Neural progenitor cell (in vitro differentiated cells): ENCODE measurements at regions not wholly inside any gene's neighbourhood (a gene's known extent, or its start where the extent isn't known, plus 50 kb on each side); places are given as distances from the start of the nearest gene placed in this dataset.
"Not testable (repeated sequence)": the region's sequence is repeated elsewhere in the genome, so short reads cannot be mapped to it uniquely, and the experiment has no call there.

Source experiments
- DNase-seq: peaks from one replicate; pipeline ENCODE4 v3.0.0-alpha.2; 2016; ENCODE audit warnings: low spot score
- H2AFZ ChIP-seq: fragments of 200-600 bp; sonication (generic); replicated peaks from 2 replicates; pipeline ENCODE4 v1.6.1; 2016; ENCODE audit warnings: antibody characterized with exemption
- H3F3A ChIP-seq: fragments of 200-600 bp; sonication (generic); 2 replicates; pipeline ENCODE4 v1.6.1; 2016; ENCODE audit warnings: antibody characterized with exemption, low read depth
- H3K27ac ChIP-seq: fragments of 200-600 bp; sonication (generic); 2 replicates; pipeline ENCODE4 v1.5.1; 2016; ENCODE audit warnings: mild to moderate bottlenecking
- H3K27me3 ChIP-seq: fragments of 200-600 bp; sonication (generic); 2 replicates; pipeline ENCODE4 v1.6.1; 2016; ENCODE audit warnings: mild to moderate bottlenecking, moderate library complexity
- H3K36me3 ChIP-seq: fragments of 200-600 bp; sonication (generic); 2 replicates; pipeline ENCODE4 v1.5.1; 2016
- H3K4me1 ChIP-seq: fragments of 200-600 bp; sonication (generic); 2 replicates; pipeline ENCODE4 v1.6.1; 2016; ENCODE audit warnings: mixed run types
- H3K4me2 ChIP-seq: fragments of 200-600 bp; sonication (generic); 2 replicates; pipeline ENCODE4 v1.6.1; 2016
- H3K4me3 ChIP-seq: fragments of 200-600 bp; sonication (generic); 2 replicates; pipeline ENCODE4 v1.5.1; 2016
- H3K79me2 ChIP-seq: fragments of 200-600 bp; sonication (generic); 2 replicates; pipeline ENCODE4 v1.6.1; 2016; ENCODE audit warnings: low read depth
- H3K9ac ChIP-seq: fragments of 200-600 bp; sonication (generic); 2 replicates; pipeline ENCODE4 v1.6.1; 2016
- H3K9me3 ChIP-seq: fragments of 200-600 bp; sonication (generic); 2 replicates; pipeline ENCODE4 v1.5.1; 2016; ENCODE audit warnings: low read depth
- H4K20me1 ChIP-seq: fragments of 200-600 bp; sonication (generic); 2 replicates; pipeline ENCODE4 v1.6.1; 2016; ENCODE audit warnings: low read depth
- H3K27ac Mint-ChIP-seq: 3 replicates; pipeline ENCODE4 v1.8.0; 2021; ENCODE audit warnings: mixed read lengths
- H3K27me3 Mint-ChIP-seq: 2 replicates; pipeline ENCODE4 v1.8.0; 2022; ENCODE audit warnings: low read depth, mild to moderate bottlenecking, inconsistent platforms, moderate library complexity, mixed read lengths; ENCODE audit not compliant: insufficient read depth
- H3K36me3 Mint-ChIP-seq: 3 replicates; pipeline ENCODE4 v1.8.0; 2021; ENCODE audit warnings: mixed read lengths
- H3K4me1 Mint-ChIP-seq: 3 replicates; pipeline ENCODE4 v1.8.0; 2021; ENCODE audit warnings: mixed read lengths
- H3K4me3 Mint-ChIP-seq: 3 replicates; pipeline ENCODE4 v1.8.0; 2021; ENCODE audit warnings: mild to moderate bottlenecking, moderate library complexity, mixed read lengths
- H3K9me3 Mint-ChIP-seq: 3 replicates; pipeline ENCODE4 v1.8.0; 2020; ENCODE audit warnings: mixed read lengths
- CTCF ChIP-seq: fragments of 200-600 bp; sonication (generic); IDR thresholded peaks from 2 replicates; pipeline ENCODE4 v1.5.1; 2017; ENCODE audit warnings: antibody characterized with exemption, mild to moderate bottlenecking
- EZH2 ChIP-seq: fragments of 200-600 bp; sonication (generic); IDR thresholded peaks from 2 replicates; pipeline ENCODE4 v1.6.1; 2017; ENCODE audit warnings: antibody characterized with exemption, mild to moderate bottlenecking, moderate library complexity
- EZH2phosphoT487 ChIP-seq: fragments of 200-600 bp; sonication (generic); IDR thresholded peaks from 2 replicates; pipeline ENCODE4 v1.6.1; 2017; ENCODE audit warnings: antibody characterized with exemption

- H3K27me3 Mint-ChIP-seq, H4K20me1 ChIP-seq, H3K9me3 ChIP-seq, H3K4me3 ChIP-seq, H3K36me3 ChIP-seq, H3F3A ChIP-seq, DNase-seq, H3K36me3 Mint-ChIP-seq, H3K9ac ChIP-seq, H3K9me3 Mint-ChIP-seq, H3K4me1 ChIP-seq, H3K27me3 ChIP-seq, H3K4me3 Mint-ChIP-seq, H3K79me2 ChIP-seq, H2AFZ ChIP-seq, H3K4me1 Mint-ChIP-seq, H3K27ac ChIP-seq, H3K27ac Mint-ChIP-seq, H3K4me2 ChIP-seq: not testable (repeated sequence)
These were observed 56.2 kb upstream of the CCZ1B start for GRCh38 chr7:6882321-6882721.

- not testable (repeated sequence) for H3K36me3 Mint-ChIP-seq, H3K27ac Mint-ChIP-seq, H3K27me3 ChIP-seq, H3K9me3 ChIP-seq, H3K79me2 ChIP-seq, H3K36me3 ChIP-seq, H3K4me3 Mint-ChIP-seq, H3K4me2 ChIP-seq, H3K4me1 ChIP-seq, H3K9me3 Mint-ChIP-seq, H3K4me1 Mint-ChIP-seq, H4K20me1 ChIP-seq, H2AFZ ChIP-seq, H3K9ac ChIP-seq, H3K27ac ChIP-seq, H3K4me3 ChIP-seq, DNase-seq, H3F3A ChIP-seq
- H3K27me3 Mint-ChIP-seq: peaks cover 10% of the 10 kb centered on the region
These were observed 57.7 kb upstream of the CCZ1B start for GRCh38 chr7:6883756-6884155.

- no peak overlapping the region for H3K4me2 ChIP-seq
- H3K4me1 Mint-ChIP-seq: no peaks in the 10 kb centered on the region
- no peaks in the 10 kb centered on the region for H3K27me3 ChIP-seq
- no peak overlapping the region for H3K4me3 Mint-ChIP-seq
- H3K36me3 ChIP-seq: no peaks in the 10 kb centered on the region
- H3K27ac Mint-ChIP-seq: no peak overlapping the region
- H4K20me1 ChIP-seq: no peaks in the 10 kb centered on the region
- no peaks in the 10 kb centered on the region for H3F3A ChIP-seq
- no peak overlapping the region for H3K27ac ChIP-seq
- H3K9ac ChIP-seq: no peak overlapping the region
- peaks cover 11% of the 10 kb centered on the region for H3K27me3 Mint-ChIP-seq
- no peak for TF ChIP-seq EZH2phosphoT487
- TF ChIP-seq EZH2: no peak
- no peak for TF ChIP-seq CTCF
- no peaks in the 10 kb centered on the region for H3K4me1 ChIP-seq
- peaks cover 3% of the 10 kb centered on the region for H3K9me3 Mint-ChIP-seq
- DNase-seq: no peak
- no peaks in the 10 kb centered on the region for H3K9me3 ChIP-seq
- H3K79me2 ChIP-seq: no peaks in the 10 kb centered on the region
- H3K36me3 Mint-ChIP-seq: no peaks in the 10 kb centered on the region
- no peak overlapping the region for H3K4me3 ChIP-seq
- no peak overlapping the region for H2AFZ ChIP-seq
These were observed 60.1 kb upstream of the CCZ1B start for GRCh38 chr7:6886198-6886597.

GRCh38 chr7:6888267-6889045 lies 62.4 kb upstream of the CCZ1B start:
- not testable (repeated sequence) for H3F3A ChIP-seq, H3K4me2 ChIP-seq, H3K27me3 Mint-ChIP-seq, H3K27ac ChIP-seq, H3K27ac Mint-ChIP-seq, H3K4me3 Mint-ChIP-seq, H3K36me3 ChIP-seq, DNase-seq, H3K79me2 ChIP-seq, H2AFZ ChIP-seq, H3K9me3 ChIP-seq, H3K36me3 Mint-ChIP-seq, H4K20me1 ChIP-seq, H3K9me3 Mint-ChIP-seq, H3K27me3 ChIP-seq, H3K4me1 Mint-ChIP-seq, H3K4me1 ChIP-seq, H3K4me3 ChIP-seq, H3K9ac ChIP-seq

GRCh38 chr7:6889252-6889812 lies 63.3 kb upstream of the CCZ1B start:
- Histone ChIP-seq H3K27me3 (no peaks in the 10 kb centered on the region), H3K9ac (no peak overlapping the region), H3K4me1 (no peaks in the 10 kb centered on the region), H2AFZ (no peak overlapping the region), H3K4me2 (no peak overlapping the region), H3K36me3 (no peaks in the 10 kb centered on the region), H3K4me3 (no peak overlapping the region), H3K9me3 (no peaks in the 10 kb centered on the region), H4K20me1 (no peaks in the 10 kb centered on the region), H3K79me2 (no peaks in the 10 kb centered on the region), H3K27ac (no peak overlapping the region), H3F3A (no peaks in the 10 kb centered on the region)
- Mint-ChIP-seq H3K36me3 (no peaks in the 10 kb centered on the region), H3K4me1 (peaks cover 6% of the 10 kb centered on the region), H3K27ac (no peak overlapping the region), H3K4me3 (peak overlapping the region; percentile 23), H3K9me3 (peaks cover 3% of the 10 kb centered on the region), H3K27me3 (peaks cover 9% of the 10 kb centered on the region)
- TF ChIP-seq EZH2: no peak
- TF ChIP-seq CTCF: no peak
- TF ChIP-seq EZH2phosphoT487: no peak
- no peak for DNase-seq

- peak; percentile 58 for DNase-seq
- H3K4me3 ChIP-seq, H3K4me1 ChIP-seq, H3K36me3 Mint-ChIP-seq, H3K27ac ChIP-seq, H3K27me3 ChIP-seq, H3K9me3 Mint-ChIP-seq, H3F3A ChIP-seq, H3K36me3 ChIP-seq, H3K27me3 Mint-ChIP-seq, H3K4me3 Mint-ChIP-seq, H4K20me1 ChIP-seq, H3K9me3 ChIP-seq, H3K9ac ChIP-seq, H2AFZ ChIP-seq, H3K79me2 ChIP-seq: not testable (repeated sequence)
- peaks cover 13% of the 10 kb centered on the region for H3K4me1 Mint-ChIP-seq
- peak overlapping the region; percentile 60 for H3K4me2 ChIP-seq
- H3K27ac Mint-ChIP-seq: peak overlapping the region; percentile 72
These were observed 76.0 kb upstream of the CCZ1B start for GRCh38 chr7:6902097-6902518.
